HCT116 (cell line): ENCODE measurements at regions not wholly inside any gene's neighbourhood (a gene's known extent, or its start where the extent isn't known, plus 50 kb on each side); places are given as distances from the start of the nearest gene placed in this dataset.

ENCODE experiments used
- CTCF ChIP-seq, 3 experiments: fragments of 200-600 bp in 1 of 3; sonication (generic) in 1 of 3; IDR thresholded peaks in 2 of 3; conservative IDR thresholded peaks in 1 of 3; 2 replicates each; pipeline ENCODE4 v1.5.1; 2012 to 2017; ENCODE audit warnings: low read depth in 2 of 3, low read length in 2 of 3, antibody characterized with exemption in 1 of 3, borderline replicate concordance in 1 of 3, control low read depth in 1 of 3, mild to moderate bottlenecking in 1 of 3, mixed read lengths in 1 of 3, mixed run types in 1 of 3, moderate library complexity in 1 of 3; ENCODE audit not compliant: insufficient read depth in 1 of 3
- POLR2A ChIP-seq: IDR thresholded peaks from 2 replicates; pipeline ENCODE4 v1.7.0; 2011; ENCODE audit warnings: borderline replicate concordance; ENCODE audit not compliant: insufficient read depth, insufficient read length; ENCODE audit errors: extremely low read depth
- SIN3A ChIP-seq: IDR thresholded peaks from 2 replicates; pipeline ENCODE4 v1.6.1; 2012; ENCODE audit warnings: low read depth
- TF ChIP-seq, protein P1 (sequence below): IDR thresholded peaks from 2 replicates; pipeline ENCODE4 v1.6.1; 2012
- TF ChIP-seq, protein P2 (sequence below): IDR thresholded peaks from 2 replicates; pipeline ENCODE4 v1.6.1; 2012; ENCODE audit warnings: low read depth

DNA sequence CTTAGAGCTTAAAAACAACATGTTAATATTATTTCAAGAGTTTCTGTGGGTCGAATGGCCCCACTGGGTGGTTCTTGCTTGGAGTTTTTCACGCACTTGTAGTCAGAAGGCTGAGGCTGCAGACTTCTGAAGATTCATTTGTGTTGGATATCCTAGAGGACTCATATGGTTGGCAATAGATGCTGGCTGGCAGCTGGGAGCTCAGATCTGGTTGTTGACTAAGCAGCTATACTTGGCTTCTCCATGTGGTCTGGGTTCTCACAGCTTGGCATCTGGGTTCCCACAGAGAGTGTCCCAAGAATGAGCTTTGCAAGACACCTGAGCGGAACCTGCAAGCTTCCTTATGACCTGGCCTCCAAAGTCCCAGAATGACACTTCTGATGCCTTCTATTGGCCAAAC, 163.9 kb upstream of the ZC3H12C start:
- TF ChIP-seq CTCF (IDR thresholded peaks at IDR 0.05 in 2 of 3, conservative IDR thresholded peaks at IDR 0.05 in 1 of 3; ENCODE audit: borderline replicate concordance in 1 of 3, insufficient read depth in 1 of 3, low read depth in 2 of 3, low read length in 2 of 3) (no peak), POLR2A (no peak), SIN3A (no peak)
- TF ChIP-seq, protein P1, sequence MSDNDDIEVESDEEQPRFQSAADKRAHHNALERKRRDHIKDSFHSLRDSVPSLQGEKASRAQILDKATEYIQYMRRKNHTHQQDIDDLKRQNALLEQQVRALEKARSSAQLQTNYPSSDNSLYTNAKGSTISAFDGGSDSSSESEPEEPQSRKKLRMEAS = no peak
- TF ChIP-seq, protein P2, sequence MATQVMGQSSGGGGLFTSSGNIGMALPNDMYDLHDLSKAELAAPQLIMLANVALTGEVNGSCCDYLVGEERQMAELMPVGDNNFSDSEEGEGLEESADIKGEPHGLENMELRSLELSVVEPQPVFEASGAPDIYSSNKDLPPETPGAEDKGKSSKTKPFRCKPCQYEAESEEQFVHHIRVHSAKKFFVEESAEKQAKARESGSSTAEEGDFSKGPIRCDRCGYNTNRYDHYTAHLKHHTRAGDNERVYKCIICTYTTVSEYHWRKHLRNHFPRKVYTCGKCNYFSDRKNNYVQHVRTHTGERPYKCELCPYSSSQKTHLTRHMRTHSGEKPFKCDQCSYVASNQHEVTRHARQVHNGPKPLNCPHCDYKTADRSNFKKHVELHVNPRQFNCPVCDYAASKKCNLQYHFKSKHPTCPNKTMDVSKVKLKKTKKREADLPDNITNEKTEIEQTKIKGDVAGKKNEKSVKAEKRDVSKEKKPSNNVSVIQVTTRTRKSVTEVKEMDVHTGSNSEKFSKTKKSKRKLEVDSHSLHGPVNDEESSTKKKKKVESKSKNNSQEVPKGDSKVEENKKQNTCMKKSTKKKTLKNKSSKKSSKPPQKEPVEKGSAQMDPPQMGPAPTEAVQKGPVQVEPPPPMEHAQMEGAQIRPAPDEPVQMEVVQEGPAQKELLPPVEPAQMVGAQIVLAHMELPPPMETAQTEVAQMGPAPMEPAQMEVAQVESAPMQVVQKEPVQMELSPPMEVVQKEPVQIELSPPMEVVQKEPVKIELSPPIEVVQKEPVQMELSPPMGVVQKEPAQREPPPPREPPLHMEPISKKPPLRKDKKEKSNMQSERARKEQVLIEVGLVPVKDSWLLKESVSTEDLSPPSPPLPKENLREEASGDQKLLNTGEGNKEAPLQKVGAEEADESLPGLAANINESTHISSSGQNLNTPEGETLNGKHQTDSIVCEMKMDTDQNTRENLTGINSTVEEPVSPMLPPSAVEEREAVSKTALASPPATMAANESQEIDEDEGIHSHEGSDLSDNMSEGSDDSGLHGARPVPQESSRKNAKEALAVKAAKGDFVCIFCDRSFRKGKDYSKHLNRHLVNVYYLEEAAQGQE = no peak
